HCT116 (cell line): ENCODE measurements at regions not wholly inside any gene's neighbourhood (a gene's known extent, or its start where the extent isn't known, plus 50 kb on each side); places are given as distances from the start of the nearest gene placed in this dataset.

Experiments used
- ATAC-seq: fragments of 200-7000 bp; cut with Tn5 transposase; 2 replicates; pipeline ENCODE4 v1.9.1; 2020; ENCODE audit warnings: mild to moderate bottlenecking, moderate library complexity
- BruUV-seq: library from RNA; stranded (reverse); fragments of 400-500 nt; replicated peaks from 2 replicates; lab custom pipeline; 2021; lab: Mats Ljungman, UMichigan
- CTCF ChIA-PET: fragments of 300-600 bp; sonication (Branson Sonifier 250); formaldehyde crosslinking; loops from one replicate; lab custom pipeline; 2021; ENCODE audit warnings: antibody characterized with exemption; lab: Charles Lee
- POLR2A ChIA-PET: fragments of 300-600, 350-600 bp; sonication (Branson Sonifier 250); formaldehyde crosslinking; loops from one replicate; lab custom pipeline; 2021; ENCODE audit warnings: antibody characterized with exemption; lab: Charles Lee
- RAD21 ChIA-PET, 2 experiments: fragments of 300-600 bp; sonication (Branson Sonifier 250); formaldehyde crosslinking; loops; one replicate each; lab custom pipeline; 2023; ENCODE audit warnings: low total read pairs in 2 of 2; ENCODE audit not compliant: uncharacterized antibody in 2 of 2, unreplicated experiment in 2 of 2, low non-redundant PET in 1 of 2; lab: Charles Lee
- DNase-seq: peaks from one replicate; pipeline ENCODE4 v3.0.0-alpha.2; 2010; ENCODE audit warnings: low read depth, low spot score
- H2AFZ ChIP-seq: fragments of 200-600 bp; shearing (Covaris generic), sonication (generic); 2 replicates; pipeline ENCODE4 v1.6.1; 2017; ENCODE audit warnings: low read depth, mixed run types, mixed read lengths, antibody characterized with exemption, low read length; ENCODE audit not compliant: poor library complexity, severe bottlenecking
- H3K27ac ChIP-seq: 2 replicates; pipeline ENCODE4 v1.5.1; 2012; ENCODE audit warnings: low read depth, low read length
- H3K27me3 ChIP-seq: fragments of 200-600 bp; sonication (generic); 2 replicates; pipeline ENCODE4 v1.6.1; 2016; ENCODE audit warnings: mixed run types, low read length, mixed read lengths; ENCODE audit not compliant: insufficient read depth
- H3K36me3 ChIP-seq, 2 experiments: fragments of 200-500 bp in 1 of 2; fragments of 200-600 bp in 1 of 2; sonication (Bioruptor generic) in 1 of 2; sonication (generic) in 1 of 2; 2 replicates each; pipeline versions ENCODE4 v1.5.1 to v1.6.1; 2014 to 2016; ENCODE audit warnings: low read length in 2 of 2, inconsistent platforms in 1 of 2, mixed read lengths in 1 of 2, mixed run types in 1 of 2; ENCODE audit not compliant: insufficient read depth in 2 of 2, control insufficient read depth in 1 of 2
- H3K4me1 ChIP-seq, 2 experiments: fragments of 200-600 bp in 1 of 2; sonication (generic) in 1 of 2; 2 replicates each; pipeline versions ENCODE4 v1.5.1 to v1.6.1; 2012 to 2017; ENCODE audit warnings: low read length in 2 of 2, inconsistent platforms in 1 of 2, mild to moderate bottlenecking in 1 of 2, mixed read lengths in 1 of 2, mixed run types in 1 of 2, moderate library complexity in 1 of 2; ENCODE audit not compliant: insufficient read depth in 2 of 2, control insufficient read depth in 1 of 2
- H3K4me2 ChIP-seq: fragments of 200-600 bp; sonication (generic); 2 replicates; pipeline ENCODE4 v1.6.1; 2017; ENCODE audit warnings: mixed run types, low read length, mixed read lengths
- H3K4me3 ChIP-seq, 2 experiments: fragments of 200-600 bp in 1 of 2; sonication (generic) in 1 of 2; replicated peaks in 1 of 2; 2 replicates each; pipeline ENCODE4 v1.5.1; 2011 to 2016; ENCODE audit warnings: low read length in 2 of 2, control low read depth in 1 of 2, low read depth in 1 of 2, mild to moderate bottlenecking in 1 of 2, mixed read lengths in 1 of 2, mixed run types in 1 of 2
- H3K79me2 ChIP-seq: fragments of 200-600 bp; sonication (generic); 2 replicates; pipeline ENCODE4 v1.6.1; 2017; ENCODE audit warnings: mild to moderate bottlenecking, mixed run types, low read length, moderate library complexity, mixed read lengths; ENCODE audit not compliant: insufficient read depth
- H3K9ac ChIP-seq: fragments of 200-600 bp; sonication (generic); 2 replicates; pipeline ENCODE4 v1.6.1; 2016; ENCODE audit warnings: low read length, mixed read lengths
- H3K9me2 ChIP-seq: fragments of 200-600 bp; sonication (generic), shearing (Covaris generic); 2 replicates; pipeline ENCODE4 v1.6.1; 2017; ENCODE audit warnings: mixed run types, mild to moderate bottlenecking, moderate library complexity; ENCODE audit not compliant: insufficient read depth
- H3K9me3 ChIP-seq, 2 experiments: fragments of 200-500 bp in 1 of 2; fragments of 200-600 bp in 1 of 2; sonication (Bioruptor generic) in 1 of 2; sonication (generic) in 1 of 2; 2 replicates each; pipeline ENCODE4 v1.6.1; 2014 to 2017; ENCODE audit warnings: low read length in 2 of 2, mixed read lengths in 2 of 2, inconsistent platforms in 1 of 2, low read depth in 1 of 2, mild to moderate bottlenecking in 1 of 2, mixed run types in 1 of 2, moderate library complexity in 1 of 2; ENCODE audit not compliant: control insufficient read depth in 1 of 2, insufficient read depth in 1 of 2
- H4K20me1 ChIP-seq: fragments of 200-600 bp; sonication (generic), shearing (Covaris generic); 2 replicates; pipeline ENCODE4 v1.6.1; 2017; ENCODE audit warnings: mixed run types, mild to moderate bottlenecking, moderate library complexity; ENCODE audit not compliant: insufficient read depth
- CBX3 ChIP-seq: IDR thresholded peaks from 2 replicates; pipeline ENCODE4 v1.6.1; 2012; ENCODE audit warnings: low read depth
- CEBPB ChIP-seq: IDR thresholded peaks from 2 replicates; pipeline ENCODE4 v1.6.1; 2012; ENCODE audit warnings: low read depth
- CTCF ChIP-seq, 3 experiments: fragments of 200-600 bp in 1 of 3; sonication (generic) in 1 of 3; IDR thresholded peaks in 2 of 3; conservative IDR thresholded peaks in 1 of 3; 2 replicates each; pipeline ENCODE4 v1.5.1; 2012 to 2017; ENCODE audit warnings: low read depth in 2 of 3, low read length in 2 of 3, antibody characterized with exemption in 1 of 3, borderline replicate concordance in 1 of 3, control low read depth in 1 of 3, mild to moderate bottlenecking in 1 of 3, mixed read lengths in 1 of 3, mixed run types in 1 of 3, moderate library complexity in 1 of 3; ENCODE audit not compliant: insufficient read depth in 1 of 3
- POLR2AphosphoS5 ChIP-seq: IDR thresholded peaks from 2 replicates; pipeline ENCODE4 v1.6.1; 2011; ENCODE audit warnings: mild to moderate bottlenecking, low read depth, low read length, moderate library complexity
- REST ChIP-seq: IDR thresholded peaks from 2 replicates; pipeline ENCODE4 v1.6.1; 2012; ENCODE audit warnings: low read depth
- SIN3A ChIP-seq: IDR thresholded peaks from 2 replicates; pipeline ENCODE4 v1.6.1; 2012; ENCODE audit warnings: low read depth
- SP1 ChIP-seq: IDR thresholded peaks from 2 replicates; pipeline ENCODE4 v1.6.1; 2012; ENCODE audit warnings: low read depth
- TCF7L2 ChIP-seq: IDR thresholded peaks from 2 replicates; pipeline ENCODE4 v1.7.0; 2011; ENCODE audit warnings: borderline replicate concordance, inconsistent platforms; ENCODE audit not compliant: insufficient read depth, insufficient read length; ENCODE audit errors: extremely low read depth
- YY1 ChIP-seq: IDR thresholded peaks from 2 replicates; pipeline ENCODE4 v1.6.1; 2011; ENCODE audit warnings: low read length, low read depth, moderate library complexity, mild to moderate bottlenecking; ENCODE audit not compliant: insufficient replicate concordance; ENCODE audit errors: extremely low read depth
- ZBTB33 ChIP-seq: IDR thresholded peaks from 2 replicates; pipeline ENCODE4 v1.6.1; 2011; ENCODE audit warnings: mild to moderate bottlenecking, low read length, moderate library complexity; ENCODE audit not compliant: insufficient replicate concordance; ENCODE audit errors: extremely low read depth
- ZFX ChIP-seq: fragments of 450-650 bp; IDR thresholded peaks from 2 replicates; pipeline ENCODE4 v1.6.1; 2017
- ZNF274 ChIP-seq: fragments of 200-500 bp; sonication (Bioruptor generic); IDR thresholded peaks from 2 replicates; pipeline ENCODE4 v1.6.1; 2014; ENCODE audit warnings: mild to moderate bottlenecking, low read depth, low read length, inconsistent platforms
- intact Hi-C: fragments of 100-400 bp; cut with micrococcal nuclease; formaldehyde crosslinking; loops from 2 replicates; pipeline ENCODE4 v1.10.0; 2022
- TF ChIP-seq, protein P1 (sequence below): IDR thresholded peaks from 2 replicates; pipeline ENCODE4 v1.6.1; 2012

- no peak for TF ChIP-seq YY1
- no peak for TF ChIP-seq SIN3A
- no peak for TF ChIP-seq ZBTB33
- no peak for TF ChIP-seq CEBPB
- TF ChIP-seq SP1, result no peak
- TF ChIP-seq, protein P1, sequence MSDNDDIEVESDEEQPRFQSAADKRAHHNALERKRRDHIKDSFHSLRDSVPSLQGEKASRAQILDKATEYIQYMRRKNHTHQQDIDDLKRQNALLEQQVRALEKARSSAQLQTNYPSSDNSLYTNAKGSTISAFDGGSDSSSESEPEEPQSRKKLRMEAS, result no peak
These were observed 117.9 kb downstream of the NXNL2 start (continued) for GRCh38 chr9:88652876-88653275.

DNA sequence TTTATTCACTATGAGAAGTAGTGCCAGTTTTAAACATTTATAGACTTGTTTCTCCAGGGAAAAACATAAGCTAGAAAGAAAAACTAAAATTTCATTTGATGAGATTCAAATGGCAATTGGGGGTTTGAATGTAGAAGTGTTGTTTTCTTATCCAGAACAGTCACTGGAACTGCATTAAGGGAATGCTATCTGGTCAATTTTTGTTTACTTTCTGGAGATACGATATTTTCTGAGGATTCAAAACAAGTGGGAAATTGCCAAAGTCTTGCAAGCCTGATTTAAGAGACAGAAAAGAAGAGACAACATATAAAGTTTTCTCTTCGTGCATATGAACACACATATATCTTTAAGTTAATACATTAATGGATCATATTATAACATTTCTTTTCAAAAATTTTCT lies 118.4 kb downstream of the NXNL2 start:
- H3K9ac ChIP-seq, result no peak overlapping the region
- H3K9me3 ChIP-seq, result no peaks in the 10 kb centered on the region
- peaks cover 2 to 7% of the 10 kb centered on the region in 2 experiments; a peak in 2 of 4 replicates for H3K4me1 ChIP-seq
- ChIA-PET CTCF (no interaction called here), RAD21 (no interaction called here), POLR2A (no interaction called here)
- no peak for DNase-seq
- no peaks in the 10 kb centered on the region for H3K9me2 ChIP-seq
- no peak overlapping the region for H3K27ac ChIP-seq
- no peaks in the 10 kb centered on the region for H3K27me3 ChIP-seq
- no peak overlapping the region for H3K4me2 ChIP-seq
- H3K79me2 ChIP-seq, result no peaks in the 10 kb centered on the region
- no peak for ATAC-seq
- H3K36me3 ChIP-seq, result no peaks in the 10 kb centered on the region
- H3K4me3 ChIP-seq, result no peak overlapping the region
- BruUV-seq, result no TSS peak
- TF ChIP-seq ZFX (no peak), CBX3 (no peak), POLR2AphosphoS5 (no peak), ZNF274 (no peak), CTCF (IDR thresholded peaks at IDR 0.05 in 2 of 3, conservative IDR thresholded peaks at IDR 0.05 in 1 of 3; ENCODE audit: borderline replicate concordance in 1 of 3, insufficient read depth in 1 of 3, low read depth in 2 of 3, low read length in 2 of 3) (no peak), SP1 (no peak), TCF7L2 (no peak), REST (no peak)
- H4K20me1 ChIP-seq, result no peaks in the 10 kb centered on the region
- H2AFZ ChIP-seq, result no peak overlapping the region
- intact Hi-C loops, result no loop called here
